Gastrocnemius medialis (tissue), 4 donors: ENCODE measurements at regions not wholly inside any gene's neighbourhood (a gene's known extent, or its start where the extent isn't known, plus 50 kb on each side); places are given as distances from the start of the nearest gene placed in this dataset.

ENCODE experiments used
- ATAC-seq, 2 donors: fragments of 150-250 bp; one replicate each; pipeline ENCODE4 v1.9.1; 2016
- DNase-seq, 2 donors: peaks; one replicate each; pipeline ENCODE4 v3.0.0-alpha.2; 2019
- H3K27ac ChIP-seq, 4 donors: fragments of 200-600 bp; sonication (generic); 1 replicate in 1 of 4; 2 replicates in 3 of 4; pipeline ENCODE4 v1.5.1; 2016 to 2018; ENCODE audit warnings: mild to moderate bottlenecking in 2 of 4, moderate library complexity in 1 of 4
- H3K27me3 ChIP-seq, 3 donors: fragments of 200-600 bp; sonication (generic) in 2 of 3; 1 replicate in 1 of 3; 2 replicates in 2 of 3; pipeline versions ENCODE4 v1.5.1 to v1.6.0; 2016 to 2019; ENCODE audit warnings: mild to moderate bottlenecking in 1 of 3, moderate library complexity in 1 of 3
- H3K36me3 ChIP-seq, 2 donors: fragments of 200-600 bp; sonication (generic) in 1 of 2; one replicate each; pipeline ENCODE4 v1.5.1; 2017 to 2018
- H3K4me1 ChIP-seq, 2 donors: fragments of 200-600 bp; sonication (generic) in 1 of 2; one replicate each; pipeline ENCODE4 v1.5.1; 2016 to 2017; ENCODE audit warnings: mild to moderate bottlenecking in 2 of 2
- H3K4me3 ChIP-seq, 4 donors: fragments of 200-600 bp; sonication (generic) in 3 of 4; 1 replicate in 1 of 4; 2 replicates in 3 of 4; pipeline ENCODE4 v1.5.1; 2016 to 2019; ENCODE audit warnings: mild to moderate bottlenecking in 2 of 4
- H3K9me3 ChIP-seq, 3 donors: fragments of 200-600 bp; sonication (generic) in 2 of 3; 1 replicate in 1 of 3; 2 replicates in 2 of 3; pipeline ENCODE4 v1.5.1; 2016 to 2019
- POLR2A ChIP-seq, 2 donors: fragments of 450-650 bp; IDR thresholded peaks; one replicate each; pipeline ENCODE4 v1.6.1; 2017; ENCODE audit warnings: antibody characterized with exemption in 2 of 2, mild to moderate bottlenecking in 2 of 2, moderate library complexity in 2 of 2
- in situ Hi-C, 4 donors: fragments of 200-750 bp; cut with MboI; loops; one replicate each; pipeline versions ENCODE4 v1.15.0 to v1.8.0; 2017; ENCODE audit warnings: low sequenced_read_pairs in 4 of 4
- intact Hi-C: fragments of 100-400 bp; cut with DNase I; formaldehyde crosslinking; loops from one replicate; pipeline ENCODE4 v1.15.1; 2023; ENCODE audit warnings: low total_unique reads
- TF ChIP-seq, protein P1 (sequence below), 5 experiments: fragments of 450-650 bp in 3 of 5; fragments of 200-600 bp in 2 of 5; sonication (generic) in 2 of 5; IDR thresholded peaks in 4 of 5; conservative IDR thresholded peaks in 1 of 5; 1 replicate in 4 of 5; 2 replicates in 1 of 5; pipeline ENCODE4 v1.5.1; 2016 to 2019; ENCODE audit warnings: antibody characterized with exemption in 5 of 5, mild to moderate bottlenecking in 3 of 5, moderate library complexity in 3 of 5

DNA sequence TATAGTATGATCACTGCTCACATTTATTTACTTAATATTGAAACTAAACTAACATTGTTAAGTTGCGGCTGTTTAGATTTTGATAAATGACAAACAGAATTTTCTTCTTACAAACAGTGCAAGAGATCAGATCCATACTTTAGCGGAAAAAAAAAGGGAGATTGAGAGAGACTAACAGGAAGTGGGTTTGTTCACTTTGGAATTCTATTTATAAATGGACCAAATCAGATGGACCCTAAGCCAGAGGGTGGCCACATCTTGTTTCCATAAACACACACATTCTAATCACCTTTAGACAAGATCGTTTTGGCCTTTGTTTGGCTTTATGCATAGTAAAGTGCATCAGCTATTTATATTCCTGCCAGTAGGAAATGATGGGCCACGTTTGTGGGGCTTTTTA lies 381.4 kb upstream of the CD180 start:
- DNase-seq: no peak
- no peak overlapping the region for H3K27ac ChIP-seq

DNA sequence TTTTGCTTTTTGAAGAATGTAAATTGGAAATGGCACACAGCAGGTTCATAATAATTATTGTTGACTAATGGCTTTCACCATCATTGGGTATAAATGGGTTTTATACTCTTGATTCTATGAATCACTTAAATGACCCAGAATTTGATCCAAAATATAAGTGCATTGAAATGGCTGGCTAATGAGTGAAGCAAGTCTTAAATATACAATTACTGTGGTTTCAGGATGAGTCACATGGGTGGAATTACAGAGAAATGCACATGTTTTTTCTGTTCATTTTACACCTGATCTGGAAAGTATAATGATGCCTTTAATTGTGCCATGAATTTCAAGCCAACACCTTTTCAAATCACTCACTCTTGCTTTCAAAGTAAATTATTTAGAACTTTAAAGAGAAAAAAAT lies 380.8 kb upstream of the CD180 start:
- in situ Hi-C loops: no loop called here
- H3K27me3 ChIP-seq: no peaks in the 10 kb centered on the region
- ATAC-seq (no peak), DNase-seq (no peak)
- H3K9me3 ChIP-seq: no peaks in the 10 kb centered on the region
- no peaks in the 10 kb centered on the region for H3K4me1 ChIP-seq
- no peaks in the 10 kb centered on the region for H3K36me3 ChIP-seq
- no peak overlapping the region for H3K4me3 ChIP-seq
- TF ChIP-seq POLR2A (IDR thresholded peaks at IDR 0.05): no peak
- TF ChIP-seq, protein P1, sequence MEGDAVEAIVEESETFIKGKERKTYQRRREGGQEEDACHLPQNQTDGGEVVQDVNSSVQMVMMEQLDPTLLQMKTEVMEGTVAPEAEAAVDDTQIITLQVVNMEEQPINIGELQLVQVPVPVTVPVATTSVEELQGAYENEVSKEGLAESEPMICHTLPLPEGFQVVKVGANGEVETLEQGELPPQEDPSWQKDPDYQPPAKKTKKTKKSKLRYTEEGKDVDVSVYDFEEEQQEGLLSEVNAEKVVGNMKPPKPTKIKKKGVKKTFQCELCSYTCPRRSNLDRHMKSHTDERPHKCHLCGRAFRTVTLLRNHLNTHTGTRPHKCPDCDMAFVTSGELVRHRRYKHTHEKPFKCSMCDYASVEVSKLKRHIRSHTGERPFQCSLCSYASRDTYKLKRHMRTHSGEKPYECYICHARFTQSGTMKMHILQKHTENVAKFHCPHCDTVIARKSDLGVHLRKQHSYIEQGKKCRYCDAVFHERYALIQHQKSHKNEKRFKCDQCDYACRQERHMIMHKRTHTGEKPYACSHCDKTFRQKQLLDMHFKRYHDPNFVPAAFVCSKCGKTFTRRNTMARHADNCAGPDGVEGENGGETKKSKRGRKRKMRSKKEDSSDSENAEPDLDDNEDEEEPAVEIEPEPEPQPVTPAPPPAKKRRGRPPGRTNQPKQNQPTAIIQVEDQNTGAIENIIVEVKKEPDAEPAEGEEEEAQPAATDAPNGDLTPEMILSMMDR (IDR thresholded peaks at IDR 0.05 in 4 of 5, conservative IDR thresholded peaks at IDR 0.05 in 1 of 5): no peak
- intact Hi-C loops: no loop called here
- no peak overlapping the region for H3K27ac ChIP-seq

More for the DNA sequence above, 381.4 kb upstream of the CD180 start:
- Histone ChIP-seq H3K4me1 (no peaks in the 10 kb centered on the region), H3K4me3 (no peak overlapping the region), H3K9me3 (no peaks in the 10 kb centered on the region), H3K27me3 (no peaks in the 10 kb centered on the region), H3K36me3 (no peaks in the 10 kb centered on the region)
- intact Hi-C loops (no loop called here), in situ Hi-C loops (no loop called here)
- ATAC-seq: no peak
- no peak for TF ChIP-seq POLR2A (IDR thresholded peaks at IDR 0.05)
- TF ChIP-seq, protein P1 (IDR thresholded peaks at IDR 0.05 in 4 of 5, conservative IDR thresholded peaks at IDR 0.05 in 1 of 5): no peak

DNA sequence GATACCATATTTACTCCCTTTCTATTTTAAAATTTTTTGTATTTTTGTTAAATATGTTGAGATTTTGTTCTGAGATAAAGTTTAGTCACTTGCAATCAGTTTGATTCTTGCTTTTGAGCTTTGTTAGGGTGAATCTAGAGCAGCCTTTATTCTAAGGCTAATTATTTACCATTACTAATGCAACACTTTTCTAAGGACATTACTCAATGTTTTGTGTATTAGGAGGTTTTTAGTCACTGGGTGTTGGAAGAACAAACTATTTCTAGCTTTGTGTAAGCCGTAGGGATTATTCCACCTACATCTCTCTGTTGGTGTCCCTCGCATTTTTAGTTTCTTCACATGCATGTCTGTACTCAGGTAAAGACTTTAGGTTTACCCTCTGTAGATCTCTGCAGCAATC lies 379.5 kb upstream of the CD180 start:
- ATAC-seq (no peak), DNase-seq (no peak)
- in situ Hi-C loops: no loop called here
- Histone ChIP-seq H3K27me3 (no peaks in the 10 kb centered on the region), H3K4me3 (no peak overlapping the region), H3K4me1 (no peaks in the 10 kb centered on the region), H3K36me3 (no peaks in the 10 kb centered on the region), H3K9me3 (no peaks in the 10 kb centered on the region), H3K27ac (no peak overlapping the region)
- intact Hi-C loops: no loop called here
- TF ChIP-seq, protein P1 (IDR thresholded peaks at IDR 0.05 in 4 of 5, conservative IDR thresholded peaks at IDR 0.05 in 1 of 5): no peak
- TF ChIP-seq POLR2A (IDR thresholded peaks at IDR 0.05): no peak

DNA sequence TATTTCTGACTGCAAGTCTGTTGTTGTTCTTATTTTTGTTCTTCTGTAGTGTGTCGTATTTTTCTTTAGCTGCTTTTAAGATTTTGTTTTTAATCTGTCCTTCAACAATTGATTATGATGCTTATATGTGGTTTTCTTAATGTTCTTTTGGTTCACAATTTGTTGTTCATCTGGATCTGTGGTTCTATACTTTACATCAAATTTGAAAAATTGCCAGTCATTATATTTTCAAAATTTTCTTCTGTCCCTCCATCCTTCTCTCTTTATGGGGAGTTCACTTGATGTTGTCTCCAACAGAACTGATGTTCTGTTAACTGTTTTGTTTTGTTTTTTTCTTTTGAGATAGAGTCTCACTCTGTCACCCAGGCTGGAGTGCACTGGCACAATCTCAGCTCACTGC lies 378.5 kb upstream of the CD180 start:
- Histone ChIP-seq H3K36me3 (no peaks in the 10 kb centered on the region), H3K9me3 (no peaks in the 10 kb centered on the region), H3K4me3 (no peak overlapping the region), H3K27ac (no peak overlapping the region), H3K27me3 (no peaks in the 10 kb centered on the region), H3K4me1 (no peaks in the 10 kb centered on the region)
- TF ChIP-seq POLR2A (IDR thresholded peaks at IDR 0.05): no peak
- TF ChIP-seq, protein P1 (IDR thresholded peaks at IDR 0.05 in 4 of 5, conservative IDR thresholded peaks at IDR 0.05 in 1 of 5): no peak
- in situ Hi-C loops (no loop called here), intact Hi-C loops (no loop called here)
- no peak for ATAC-seq
- no peak for DNase-seq
